ENCODE measurements at regions not wholly inside any gene's neighbourhood (a gene's known extent, or its start where the extent isn't known, plus 50 kb on each side); places are given as distances from the start of the nearest gene placed in this dataset.

- peak in 1 of 2 experiments; percentile 10 for DNase-seq
Measured at GRCh38 chr11:119902656-119903231, 173.7 kb upstream of the NECTIN1 start.

- DNase-seq: no peak
Measured at GRCh38 chr11:119901657-119902577, 172.9 kb upstream of the NECTIN1 start.

GRCh38 chr11:119899997-119900396 is 171.0 kb upstream of the NECTIN1 start:
- no peak for DNase-seq

- DNase-seq: no peak
Measured at GRCh38 chr11:119897576-119897975, 168.6 kb upstream of the NECTIN1 start.

DNA sequence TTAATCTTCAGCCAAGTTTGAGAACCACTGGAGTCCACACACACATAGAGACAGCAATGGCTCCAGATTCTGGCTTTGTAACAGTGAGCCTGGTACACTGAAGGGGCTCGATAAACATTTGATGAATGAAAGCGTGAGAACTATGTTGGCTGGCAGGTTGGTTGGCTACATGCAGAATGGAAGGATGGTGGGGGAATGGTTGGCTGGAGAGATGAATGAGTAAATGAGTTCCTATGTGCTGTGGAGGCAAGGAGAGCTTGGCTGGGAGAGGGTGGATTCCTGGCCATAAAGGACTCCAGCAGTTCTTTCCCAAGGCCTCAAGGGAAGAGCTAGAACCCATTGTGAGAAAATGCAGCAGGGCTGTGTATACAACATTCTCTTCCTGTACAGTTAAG is 168.0 kb upstream of the NECTIN1 start:
- DNase-seq: no peak

GRCh38 chr11:119896387-119897045 is 167.5 kb upstream of the NECTIN1 start:
- no peak for DNase-seq

DNA sequence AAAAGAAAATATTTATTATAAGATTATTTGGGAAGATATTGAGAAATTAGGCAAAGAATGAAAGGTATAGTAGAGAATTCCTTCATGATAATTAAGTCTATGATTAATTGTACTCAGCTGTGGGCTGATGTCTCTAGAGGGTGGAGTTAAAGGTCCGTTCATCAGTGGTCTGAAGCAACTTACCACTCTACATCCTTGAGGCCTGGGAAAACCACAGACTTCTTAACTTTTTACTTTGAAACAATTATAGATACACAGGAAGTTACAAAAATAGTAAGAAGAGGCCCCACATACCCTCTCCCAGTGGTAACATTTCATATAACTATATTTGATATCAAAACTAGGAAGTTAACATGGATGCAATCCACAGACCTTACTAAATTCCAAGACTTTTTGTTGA is 167.0 kb upstream of the NECTIN1 start:
- no peak for DNase-seq

- DNase-seq: no peak
Measured at GRCh38 chr11:119894916-119895315, 165.9 kb upstream of the NECTIN1 start.

GRCh38 chr11:119892311-119892808 is 163.4 kb upstream of the NECTIN1 start:
- DNase-seq: no peak

DNA sequence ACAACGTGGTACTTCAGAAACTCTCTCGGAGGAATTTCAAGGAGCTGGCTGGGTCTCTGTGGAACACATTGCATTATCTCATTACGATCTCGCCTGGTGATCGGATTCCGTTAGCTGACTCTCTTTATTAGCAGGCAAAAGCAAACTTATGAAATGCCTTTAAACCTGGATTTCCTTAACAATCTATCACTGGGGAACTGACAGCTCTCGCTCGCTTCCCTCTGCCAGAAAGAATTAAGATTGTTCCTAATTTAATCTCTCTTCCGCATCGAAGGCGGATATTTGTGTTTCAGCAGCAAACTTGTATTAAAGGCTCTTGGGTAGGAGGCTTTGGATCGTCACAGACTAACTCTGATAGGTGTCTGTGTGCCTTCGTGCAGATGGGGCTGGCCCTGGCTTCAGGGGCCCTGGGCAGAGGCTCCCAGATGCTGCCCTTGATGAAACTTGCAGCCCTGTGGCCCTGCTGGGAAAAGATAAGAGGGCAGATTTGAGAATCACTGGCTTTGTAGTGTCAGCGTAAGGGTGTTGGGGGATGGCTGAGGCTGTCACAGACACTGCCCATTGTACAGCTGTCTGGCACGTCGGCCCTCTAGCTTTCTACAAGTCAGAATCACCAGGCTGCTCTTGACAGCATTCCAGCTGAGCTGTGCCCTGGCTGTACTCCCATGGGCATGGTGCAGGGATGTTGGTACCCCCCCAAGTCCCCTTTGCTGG is 162.2 kb upstream of the NECTIN1 start:
- no peak for DNase-seq

GRCh38 chr11:119890466-119890865 is 161.5 kb upstream of the NECTIN1 start:
- DNase-seq: no peak

GRCh38 chr11:119889728-119890280 is 160.8 kb upstream of the NECTIN1 start:
- DNase-seq: no peak

- DNase-seq: no peak
Measured at GRCh38 chr11:119889111-119889510, 160.1 kb upstream of the NECTIN1 start.

DNA sequence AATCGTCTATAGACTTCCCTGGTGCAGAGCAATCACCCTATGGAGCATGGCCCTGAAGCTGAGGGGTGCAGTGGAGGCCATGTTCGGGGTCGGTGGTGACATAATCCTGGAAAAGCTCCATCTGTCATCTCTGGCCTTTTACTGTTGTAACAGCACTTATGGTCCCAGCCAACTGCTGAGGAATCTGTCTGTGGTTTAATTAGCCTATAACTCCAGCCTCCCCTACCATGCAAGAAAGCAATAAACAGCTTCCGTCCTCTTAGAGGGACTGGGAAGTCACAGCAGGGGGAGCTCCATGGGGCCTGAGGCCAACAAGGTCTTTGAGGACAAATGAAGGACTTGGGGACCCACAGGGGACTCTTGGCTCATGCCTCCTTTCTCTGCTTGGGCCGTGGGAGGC is 159.1 kb upstream of the NECTIN1 start:
- no peak for DNase-seq

GRCh38 chr11:119886667-119887230 is 157.7 kb upstream of the NECTIN1 start:
- no peak for DNase-seq

DNA sequence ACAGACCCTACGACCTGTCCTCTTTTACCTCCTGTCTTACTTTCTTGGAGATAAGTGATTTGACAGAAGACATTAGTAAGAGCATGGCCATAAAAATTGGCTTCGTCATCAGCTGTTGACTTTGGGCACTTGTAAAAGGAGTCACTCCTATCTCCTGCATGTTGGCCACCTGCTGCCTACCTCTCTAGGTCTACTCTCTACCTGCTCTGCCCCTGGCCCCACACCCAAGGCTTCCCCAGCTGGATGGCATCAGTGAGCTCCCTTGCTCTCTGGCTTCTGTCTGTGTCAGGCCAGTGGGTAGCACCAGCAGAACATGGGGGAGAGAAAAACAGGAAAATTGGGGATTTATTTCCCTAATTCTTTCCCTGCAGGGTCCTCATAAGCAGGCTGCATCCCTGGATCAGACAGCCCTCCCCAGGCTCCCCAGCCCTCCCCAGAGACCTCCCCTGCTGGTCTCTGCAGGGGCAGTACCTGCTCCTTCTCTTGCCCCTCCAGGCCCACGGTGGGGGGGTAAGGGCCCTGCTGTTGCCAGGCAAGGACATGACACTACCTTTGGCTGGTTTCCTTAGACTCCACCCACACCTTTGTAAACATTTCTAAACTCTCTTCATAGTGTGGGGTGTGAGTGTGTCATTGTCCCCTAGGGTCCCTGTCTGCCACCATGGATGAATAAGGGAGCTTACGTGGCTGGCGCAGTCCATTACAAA is 157.0 kb upstream of the NECTIN1 start:
- DNase-seq: no peak

DNA sequence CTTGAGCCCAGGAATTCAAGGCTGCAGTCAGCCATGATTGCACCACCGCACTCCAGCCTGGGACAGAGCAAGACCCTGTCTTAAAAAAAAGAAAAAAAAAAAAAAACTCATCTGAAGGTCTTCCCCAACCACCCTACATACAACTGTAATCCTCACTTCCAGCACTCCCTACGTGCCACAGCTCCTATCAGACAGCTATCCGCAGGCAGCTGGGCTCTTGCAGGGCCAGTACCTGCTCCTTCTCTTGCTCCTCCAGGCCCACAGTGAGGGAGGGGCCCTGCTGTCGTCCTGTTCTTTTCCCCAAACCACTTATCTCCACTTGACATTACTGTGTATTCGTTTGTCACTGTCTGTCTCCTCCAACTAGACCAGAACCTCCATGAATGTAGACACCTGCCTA is 156.1 kb upstream of the NECTIN1 start:
- DNase-seq: no peak

DNA sequence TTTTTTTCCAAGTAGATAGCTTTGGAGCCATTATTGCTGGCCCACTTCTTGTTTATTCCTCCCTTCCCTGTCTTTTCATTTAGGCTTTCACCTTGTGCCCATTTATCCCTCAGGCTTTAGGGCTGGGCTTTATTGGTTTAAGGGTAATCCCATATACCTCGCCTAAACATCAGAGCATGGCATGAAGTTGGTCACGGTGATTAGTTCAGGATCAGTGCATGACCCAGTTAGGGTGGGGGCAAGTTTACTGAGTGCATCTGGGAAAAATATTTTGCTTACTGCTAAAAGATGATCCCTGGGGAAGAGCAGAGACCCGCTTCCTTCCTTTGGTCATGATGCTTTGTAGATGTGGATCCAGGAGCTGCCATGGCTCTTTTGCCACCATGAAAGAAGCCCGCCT is 153.3 kb upstream of the NECTIN1 start:
- no peak for DNase-seq

- no peak for DNase-seq
Measured at GRCh38 chr11:119880873-119881272, 151.9 kb upstream of the NECTIN1 start.

GRCh38 chr11:119880143-119880542 is 151.1 kb upstream of the NECTIN1 start:
- DNase-seq: no peak

GRCh38 chr11:119878990-119879389 is 150.0 kb upstream of the NECTIN1 start:
- no peak for DNase-seq

DNA sequence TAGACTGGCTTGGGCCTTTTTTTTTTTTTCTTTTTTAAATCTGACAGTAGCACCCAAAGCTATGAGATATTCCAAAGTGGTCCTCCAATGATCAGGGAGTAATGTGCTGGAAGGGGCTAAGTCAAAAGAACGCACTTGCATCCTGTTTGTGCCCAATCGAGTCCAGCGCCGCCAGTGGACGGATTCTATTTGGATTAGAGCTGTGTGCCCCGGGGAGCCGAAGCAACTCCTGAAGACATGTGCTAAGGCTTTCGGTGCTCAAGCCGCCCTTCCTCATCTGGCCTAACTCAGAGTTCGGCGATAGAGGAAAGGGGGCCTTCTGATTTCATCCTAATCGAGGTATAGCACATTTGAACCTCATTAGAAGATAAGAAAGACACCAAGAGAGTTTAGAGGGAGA is 147.8 kb upstream of the NECTIN1 start:
- DNase-seq: no peak
